PC-3 (cell line): ENCODE measurements at regions not wholly inside any gene's neighbourhood (a gene's known extent, or its start where the extent isn't known, plus 50 kb on each side); places are given as distances from the start of the nearest gene placed in this dataset.

Experiments
- ATAC-seq: fragments of 200-7000 bp; cut with Tn5 transposase; 2 replicates; pipeline ENCODE4 v1.9.1; 2020; ENCODE audit warnings: mild to moderate bottlenecking, moderate library complexity
- BruUV-seq: library from RNA; stranded (reverse); fragments of 400-500 nt; replicated peaks from 2 replicates; lab custom pipeline; 2021; lab: Mats Ljungman, UMichigan
- CTCF ChIA-PET: fragments of 300-600 bp; sonication (Branson Sonifier 250); formaldehyde crosslinking; loops from one replicate; lab custom pipeline; 2022; ENCODE audit warnings: antibody characterized with exemption; lab: Charles Lee
- POLR2A ChIA-PET: fragments of 300-600 bp; sonication (Branson Sonifier 250); formaldehyde crosslinking; loops from one replicate; lab custom pipeline; 2022; ENCODE audit warnings: antibody characterized with exemption; ENCODE audit not compliant: unreplicated experiment; lab: Charles Lee
- DNase-seq: peaks from one replicate; pipeline ENCODE4 v3.0.0-alpha.2; 2015
- H2AFZ ChIP-seq: fragments of 300-600 bp; sonication (generic); 2 replicates; pipeline ENCODE4 v1.6.0; 2016; ENCODE audit warnings: antibody characterized with exemption, low read length
- H3F3A ChIP-seq: fragments of 300-600 bp; sonication (generic); one replicate; pipeline ENCODE4 v1.6.0; 2017; ENCODE audit warnings: antibody characterized with exemption, low read length, control low read depth, mild to moderate bottlenecking; ENCODE audit not compliant: unreplicated experiment
- H3K27ac ChIP-seq: fragments of 300-600 bp; sonication (generic); 2 replicates; pipeline ENCODE4 v1.5.1; 2016; ENCODE audit warnings: mild to moderate bottlenecking, low read length
- H3K27me3 ChIP-seq: fragments of 300-600 bp; sonication (generic); 2 replicates; pipeline ENCODE4 v1.6.1; 2016; ENCODE audit warnings: low read length, mixed read lengths
- H3K36me3 ChIP-seq: fragments of 300-600 bp; sonication (generic); 2 replicates; pipeline ENCODE4 v1.6.1; 2016; ENCODE audit warnings: low read depth, mixed run types, low read length, mixed read lengths
- H3K4me1 ChIP-seq: fragments of 300-600 bp; sonication (generic); 2 replicates; pipeline ENCODE4 v1.5.1; 2016; ENCODE audit warnings: low read length; ENCODE audit not compliant: insufficient read depth
- H3K4me2 ChIP-seq: fragments of 300-600 bp; sonication (generic); 2 replicates; pipeline ENCODE4 v1.6.0; 2016; ENCODE audit warnings: low read length
- H3K4me3 ChIP-seq: fragments of 300-600 bp; sonication (generic); 2 replicates; pipeline ENCODE4 v1.5.1; 2016; ENCODE audit warnings: mild to moderate bottlenecking, low read length, mixed read lengths
- H3K79me2 ChIP-seq: fragments of 300-600 bp; sonication (generic); 2 replicates; pipeline ENCODE4 v1.6.1; 2017; ENCODE audit warnings: low read length, mixed read lengths
- H3K9ac ChIP-seq: fragments of 300-600 bp; sonication (generic); 2 replicates; pipeline ENCODE4 v1.6.0; 2016; ENCODE audit warnings: mild to moderate bottlenecking, low read length
- H3K9me2 ChIP-seq: fragments of 300-600 bp; sonication (generic); replicated peaks from 2 replicates; pipeline ENCODE4 v1.6.1; 2016; ENCODE audit warnings: mixed run types, low read length, mixed read lengths
- H3K9me3 ChIP-seq: fragments of 300-600 bp; sonication (generic); 2 replicates; pipeline ENCODE4 v1.6.1; 2016; ENCODE audit warnings: low read length, mixed read lengths
- H4K20me1 ChIP-seq: fragments of 300-600 bp; sonication (generic); 2 replicates; pipeline ENCODE4 v1.6.1; 2016; ENCODE audit warnings: low read length, mixed read lengths
- EZH2 ChIP-seq: fragments of 300-600 bp; sonication (generic); IDR thresholded peaks from one replicate; pipeline ENCODE4 v1.6.1; 2017; ENCODE audit warnings: antibody characterized with exemption, mild to moderate bottlenecking, low read length; ENCODE audit not compliant: unreplicated experiment
- EZH2phosphoT487 ChIP-seq: fragments of 300-600 bp; sonication (generic); IDR thresholded peaks from 2 replicates; pipeline ENCODE4 v1.6.1; 2018; ENCODE audit warnings: mild to moderate bottlenecking, antibody characterized with exemption, low read length, borderline replicate concordance
- intact Hi-C: fragments of 100-400 bp; cut with micrococcal nuclease; formaldehyde crosslinking; loops from 2 replicates; pipeline ENCODE4 v1.9.0; 2023
- TF ChIP-seq, protein P1 (sequence below): fragments of 300-600 bp; sonication (generic); conservative IDR thresholded peaks from 2 replicates; pipeline ENCODE4 v1.5.1; 2017; ENCODE audit warnings: antibody characterized with exemption, low read depth, mild to moderate bottlenecking, low read length

DNA sequence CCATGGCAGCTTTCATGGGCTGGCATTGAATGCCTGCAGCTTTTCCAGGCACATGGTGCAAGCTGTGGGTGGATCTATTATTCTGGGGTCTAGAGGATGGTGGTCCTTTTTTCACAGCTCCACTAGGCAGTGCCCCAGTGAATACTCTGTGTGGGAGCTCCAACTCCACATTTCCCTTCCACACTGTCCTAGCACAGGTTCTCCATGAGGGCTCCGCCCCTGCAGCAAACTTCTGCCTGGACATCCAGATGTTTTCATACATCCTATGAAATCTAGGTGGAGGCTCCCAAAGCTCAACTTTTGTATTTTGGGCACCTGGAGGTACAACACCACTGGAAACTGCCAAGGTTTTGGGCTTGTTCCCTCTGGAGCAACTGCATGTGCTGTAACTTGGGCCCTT, 450.6 kb downstream of the LMO7 start:
- Histone ChIP-seq H3K36me3 (no peaks in the 10 kb centered on the region), H3K9me3 (no peaks in the 10 kb centered on the region), H3K27me3 (no peaks in the 10 kb centered on the region), H3K4me3 (no peak overlapping the region), H4K20me1 (no peaks in the 10 kb centered on the region), H3K4me1 (no peaks in the 10 kb centered on the region), H3K4me2 (no peak overlapping the region), H3F3A (no peaks in the 10 kb centered on the region), H3K9me2 (no peaks in the 10 kb centered on the region), H3K79me2 (no peaks in the 10 kb centered on the region), H3K27ac (no peak overlapping the region), H2AFZ (no peak overlapping the region), H3K9ac (no peak overlapping the region)
- intact Hi-C loops, result no loop called here
- no TSS peak for BruUV-seq
- CTCF ChIA-PET, result no interaction called here
- no peak for ATAC-seq
- POLR2A ChIA-PET, result no interaction called here
- no peak for TF ChIP-seq EZH2phosphoT487
- TF ChIP-seq, protein P1, sequence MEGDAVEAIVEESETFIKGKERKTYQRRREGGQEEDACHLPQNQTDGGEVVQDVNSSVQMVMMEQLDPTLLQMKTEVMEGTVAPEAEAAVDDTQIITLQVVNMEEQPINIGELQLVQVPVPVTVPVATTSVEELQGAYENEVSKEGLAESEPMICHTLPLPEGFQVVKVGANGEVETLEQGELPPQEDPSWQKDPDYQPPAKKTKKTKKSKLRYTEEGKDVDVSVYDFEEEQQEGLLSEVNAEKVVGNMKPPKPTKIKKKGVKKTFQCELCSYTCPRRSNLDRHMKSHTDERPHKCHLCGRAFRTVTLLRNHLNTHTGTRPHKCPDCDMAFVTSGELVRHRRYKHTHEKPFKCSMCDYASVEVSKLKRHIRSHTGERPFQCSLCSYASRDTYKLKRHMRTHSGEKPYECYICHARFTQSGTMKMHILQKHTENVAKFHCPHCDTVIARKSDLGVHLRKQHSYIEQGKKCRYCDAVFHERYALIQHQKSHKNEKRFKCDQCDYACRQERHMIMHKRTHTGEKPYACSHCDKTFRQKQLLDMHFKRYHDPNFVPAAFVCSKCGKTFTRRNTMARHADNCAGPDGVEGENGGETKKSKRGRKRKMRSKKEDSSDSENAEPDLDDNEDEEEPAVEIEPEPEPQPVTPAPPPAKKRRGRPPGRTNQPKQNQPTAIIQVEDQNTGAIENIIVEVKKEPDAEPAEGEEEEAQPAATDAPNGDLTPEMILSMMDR, result no peak
- TF ChIP-seq EZH2, result no peak
- DNase-seq, result no peak

DNA sequence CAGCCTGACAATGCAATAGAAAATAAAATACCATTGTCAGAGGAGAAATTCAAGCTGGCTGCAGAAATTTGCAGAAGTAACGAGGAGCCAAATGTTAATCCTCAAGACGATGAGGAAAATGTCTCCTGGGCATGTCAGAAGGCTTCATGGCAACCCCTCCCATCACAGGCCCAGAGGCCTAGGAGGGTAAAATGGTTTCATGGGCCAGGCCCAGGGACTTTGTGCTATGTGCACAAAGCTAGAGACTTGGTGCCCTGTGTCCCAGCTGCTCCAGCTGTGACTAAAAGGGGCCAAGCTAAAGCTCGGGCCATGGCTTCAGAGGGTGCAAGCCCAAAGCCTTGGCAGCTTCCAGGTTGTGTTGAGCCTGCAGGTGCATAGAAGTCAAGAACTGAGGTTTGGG, 431.7 kb downstream of the LMO7 start:
- no peak for ATAC-seq
- Histone ChIP-seq H2AFZ (no peak overlapping the region), H3K4me1 (no peaks in the 10 kb centered on the region), H4K20me1 (no peaks in the 10 kb centered on the region), H3F3A (no peaks in the 10 kb centered on the region), H3K9ac (no peak overlapping the region), H3K4me2 (no peak overlapping the region), H3K27ac (no peak overlapping the region), H3K4me3 (no peak overlapping the region), H3K27me3 (no peaks in the 10 kb centered on the region), H3K79me2 (no peaks in the 10 kb centered on the region), H3K9me2 (no peaks in the 10 kb centered on the region), H3K36me3 (no peaks in the 10 kb centered on the region), H3K9me3 (peaks cover 5% of the 10 kb centered on the region; the same call in 1 of the 2 replicates)
- CTCF ChIA-PET, result no interaction called here
- POLR2A ChIA-PET, result no interaction called here
- DNase-seq, result no peak
- TF ChIP-seq, protein P1, result no peak
- BruUV-seq, result no TSS peak
- intact Hi-C loops, result no loop called here

DNA sequence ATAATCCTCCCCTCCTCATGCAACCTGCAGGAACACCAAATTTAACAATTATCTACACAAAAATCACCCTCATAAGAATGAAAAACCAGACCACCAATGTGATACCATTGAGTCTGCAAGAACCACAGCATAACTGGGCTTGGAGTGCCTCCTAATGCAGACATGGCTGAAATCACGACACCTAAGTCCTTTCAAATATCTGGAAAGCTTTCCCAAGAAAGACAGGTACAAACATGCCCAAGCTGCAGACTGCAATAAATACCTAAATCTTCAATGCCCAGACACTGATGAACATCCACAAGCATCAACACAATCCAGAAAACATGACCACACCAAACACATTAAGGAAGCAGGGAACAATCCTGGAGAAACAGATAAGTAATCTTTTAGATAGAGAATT, 417.1 kb downstream of the LMO7 start:
- no peak for ATAC-seq
- no peaks in the 10 kb centered on the region for H3K27me3 ChIP-seq
- H3K4me2 ChIP-seq, result no peak overlapping the region
- intact Hi-C loops, result no loop called here
- H3K9me3 ChIP-seq, result no peaks in the 10 kb centered on the region
- TF ChIP-seq EZH2phosphoT487 (no peak), EZH2 (no peak)
- TF ChIP-seq, protein P1, result no peak
- POLR2A ChIA-PET, result no interaction called here
- no peaks in the 10 kb centered on the region for H3K9me2 ChIP-seq
- H2AFZ ChIP-seq, result no peak overlapping the region
- no peak for DNase-seq
- no peak overlapping the region for H3K9ac ChIP-seq
- no peaks in the 10 kb centered on the region for H3K4me1 ChIP-seq
- no peaks in the 10 kb centered on the region for H3K79me2 ChIP-seq
- CTCF ChIA-PET, result no interaction called here
- H3F3A ChIP-seq, result no peaks in the 10 kb centered on the region
- BruUV-seq, result no TSS peak
- H3K36me3 ChIP-seq, result no peaks in the 10 kb centered on the region
- no peaks in the 10 kb centered on the region for H4K20me1 ChIP-seq
- H3K27ac ChIP-seq, result no peak overlapping the region
- no peak overlapping the region for H3K4me3 ChIP-seq
